ENCODE measurements at regions not wholly inside any gene's neighbourhood (a gene's known extent, or its start where the extent isn't known, plus 50 kb on each side); places are given as distances from the start of the nearest gene placed in this dataset.

DNA sequence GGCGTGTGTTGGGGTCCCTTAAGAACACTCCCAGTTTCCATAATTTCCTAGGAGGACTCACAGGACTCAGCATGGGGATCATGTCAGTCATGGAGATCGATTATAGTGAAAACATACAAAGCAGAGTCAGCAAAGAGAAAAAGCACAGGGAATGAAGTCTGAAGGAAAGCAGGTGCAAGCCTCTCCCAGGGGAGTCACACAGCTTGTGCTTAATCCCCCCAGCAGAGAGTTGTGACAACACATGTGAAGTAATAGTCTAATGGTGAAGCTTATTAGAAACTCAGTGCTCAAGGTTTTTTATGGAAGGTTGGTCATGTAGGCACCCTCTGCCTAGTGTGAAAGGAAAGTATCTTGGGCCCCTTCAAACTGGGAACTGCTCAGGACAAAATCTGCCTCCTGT, 149.0 kb upstream of the SEL1L start:
- Histone ChIP-seq H3K27ac (no peak overlapping the region), H3K9me3 (replicated peaks in 1 of 11) (peaks cover 0 to 14% (median 12%) of the 10 kb centered on the region in 11 experiments; a peak in 14 of 22 replicates), H3K9ac (no peak overlapping the region), H3K4me2 (no peak overlapping the region), H3K27me3 (no peaks in the 10 kb centered on the region), H3K4me3 (no peak overlapping the region), H4K20me1 (no peaks in the 10 kb centered on the region), H3K4me1 (peaks cover 0 to 17% (median 0%) of the 10 kb centered on the region in 10 experiments; a peak in 4 of 20 replicates), H3K36me3 (no peaks in the 10 kb centered on the region)
- no peak for TF ChIP-seq Cebpa-rat (IDR thresholded peaks at IDR 0.05)

GRCh38 chr14:81684696-81685095, 151.0 kb upstream of the SEL1L start:
- no peak overlapping the region for H3K27ac ChIP-seq
- no peak for TF ChIP-seq Cebpa-rat (IDR thresholded peaks at IDR 0.05)
- H3K36me3 ChIP-seq, result no peaks in the 10 kb centered on the region
- peaks cover 0 to 17% (median 0%) of the 10 kb centered on the region in 10 experiments; a peak in 4 of 20 replicates for H3K4me1 ChIP-seq
- H4K20me1 ChIP-seq, result no peaks in the 10 kb centered on the region
- no peak overlapping the region for H3K4me2 ChIP-seq
- no peak overlapping the region for H3K4me3 ChIP-seq
- H3K9me3 ChIP-seq (replicated peaks in 1 of 11), result peaks cover 0 to 2% (median 0%) of the 10 kb centered on the region in 11 experiments; a peak in 2 of 22 replicates
- H3K27me3 ChIP-seq, result no peaks in the 10 kb centered on the region
- no peak overlapping the region for H3K9ac ChIP-seq

- TF ChIP-seq Cebpa-rat (IDR thresholded peaks at IDR 0.05), result no peak
- Histone ChIP-seq H3K9ac (no peak overlapping the region), H3K4me2 (peak overlapping the region in 2 of 11 experiments; percentile 29 to 46; a peak in 3 of 22 replicates), H3K36me3 (no peaks in the 10 kb centered on the region), H3K27me3 (no peaks in the 10 kb centered on the region), H3K4me3 (no peak overlapping the region), H3K4me1 (peaks cover 0 to 17% (median 0%) of the 10 kb centered on the region in 10 experiments; a peak in 4 of 20 replicates), H3K9me3 (replicated peaks in 1 of 11) (no peaks in the 10 kb centered on the region), H3K27ac (no peak overlapping the region), H4K20me1 (no peaks in the 10 kb centered on the region)
Observed at GRCh38 chr14:81686512-81686911, 152.9 kb upstream of the SEL1L start.

DNA sequence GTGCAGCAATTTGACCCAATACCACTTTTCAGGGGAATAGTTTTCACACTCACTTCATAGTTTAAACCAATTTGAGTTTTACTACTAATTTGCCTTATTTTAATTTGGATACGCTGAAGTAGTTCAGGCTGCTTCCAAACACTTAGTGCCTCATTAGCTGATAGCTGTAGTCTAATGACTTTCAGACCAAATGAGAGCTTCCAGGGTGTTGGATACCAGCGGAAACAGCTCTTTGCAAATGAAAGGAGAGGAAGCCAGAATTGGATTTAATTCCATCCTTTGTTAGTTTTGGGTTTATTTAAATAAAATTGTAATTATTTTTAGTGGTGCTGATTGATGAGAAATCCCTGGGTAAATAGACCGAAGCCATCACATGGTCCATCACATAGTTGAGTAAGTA, 158.3 kb upstream of the SEL1L start:
- no peak for TF ChIP-seq Cebpa-rat (IDR thresholded peaks at IDR 0.05)
- Histone ChIP-seq H3K9me3 (replicated peaks in 1 of 11) (no peaks in the 10 kb centered on the region), H3K4me1 (peaks cover 0 to 7% (median 0%) of the 10 kb centered on the region in 10 experiments; a peak in 4 of 20 replicates), H3K4me2 (no peak overlapping the region), H3K36me3 (no peaks in the 10 kb centered on the region), H4K20me1 (no peaks in the 10 kb centered on the region), H3K27me3 (no peaks in the 10 kb centered on the region), H3K27ac (no peak overlapping the region), H3K9ac (no peak overlapping the region), H3K4me3 (no peak overlapping the region)

DNA sequence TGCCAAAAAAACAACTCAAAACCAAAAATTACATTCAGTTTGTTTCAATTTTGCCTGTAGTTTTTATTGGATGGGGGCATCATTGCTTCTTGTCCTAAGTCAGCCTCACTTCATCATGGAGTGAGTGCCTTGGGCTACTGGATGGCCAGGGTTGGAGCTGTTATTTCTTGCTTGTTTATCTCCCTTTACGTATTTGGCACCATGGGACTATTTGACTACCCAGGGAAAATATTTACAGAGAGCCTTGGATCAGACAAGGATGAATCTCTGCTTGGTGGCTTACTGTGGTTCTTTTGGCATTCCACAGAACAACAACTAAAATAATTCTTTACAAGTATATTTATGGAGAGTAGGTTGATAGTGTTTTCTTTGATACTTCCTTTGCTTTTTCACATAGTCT, 160.8 kb upstream of the SEL1L start:
- H3K4me3 ChIP-seq, result no peak overlapping the region
- H3K9ac ChIP-seq, result no peak overlapping the region
- H4K20me1 ChIP-seq, result no peaks in the 10 kb centered on the region
- no peak for TF ChIP-seq Cebpa-rat (IDR thresholded peaks at IDR 0.05)
- H3K36me3 ChIP-seq, result no peaks in the 10 kb centered on the region
- no peak overlapping the region for H3K4me2 ChIP-seq
- H3K9me3 ChIP-seq (replicated peaks in 1 of 11), result no peaks in the 10 kb centered on the region
- no peaks in the 10 kb centered on the region for H3K27me3 ChIP-seq
- H3K4me1 ChIP-seq, result no peaks in the 10 kb centered on the region
- H3K27ac ChIP-seq, result no peak overlapping the region

DNA sequence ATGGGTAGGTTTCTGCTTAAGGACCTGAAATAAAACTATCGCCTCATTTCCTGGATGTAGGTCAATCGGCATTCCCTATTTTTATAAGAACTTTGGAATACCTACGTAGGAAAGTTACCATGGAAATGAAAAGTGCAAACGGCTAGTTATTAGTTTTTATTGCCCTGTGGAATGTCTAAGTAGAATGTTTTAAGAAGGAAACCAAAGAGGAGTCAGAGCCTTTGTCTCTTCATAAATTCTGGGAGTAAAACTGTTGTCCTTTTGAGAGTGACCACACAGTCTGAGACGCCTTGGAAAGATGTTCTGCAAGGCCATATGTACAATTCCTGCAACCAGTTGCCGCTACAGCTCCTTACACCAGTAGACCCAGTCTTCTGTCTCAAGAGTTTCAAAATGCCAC, 176.0 kb upstream of the SEL1L start:
- H3K27ac ChIP-seq, result no peak overlapping the region
- no peak overlapping the region for H3K4me2 ChIP-seq
- H3K36me3 ChIP-seq, result no peaks in the 10 kb centered on the region
- no peaks in the 10 kb centered on the region for H3K27me3 ChIP-seq
- H3K4me1 ChIP-seq, result no peaks in the 10 kb centered on the region
- peaks cover 0 to 17% (median 8%) of the 10 kb centered on the region in 11 experiments; a peak in 11 of 22 replicates for H3K9me3 ChIP-seq (replicated peaks in 1 of 11)
- H3K9ac ChIP-seq, result no peak overlapping the region
- no peak for TF ChIP-seq Cebpa-rat (IDR thresholded peaks at IDR 0.05)
- no peaks in the 10 kb centered on the region for H4K20me1 ChIP-seq
- H3K4me3 ChIP-seq, result no peak overlapping the region

- Histone ChIP-seq H3K4me1 (no peaks in the 10 kb centered on the region), H3K4me2 (no peak overlapping the region), H3K27ac (no peak overlapping the region), H3K4me3 (no peak overlapping the region), H3K36me3 (no peaks in the 10 kb centered on the region), H4K20me1 (no peaks in the 10 kb centered on the region), H3K9me3 (replicated peaks in 1 of 11) (peaks cover 0 to 10% (median 3%) of the 10 kb centered on the region in 11 experiments; a peak in 8 of 22 replicates), H3K27me3 (no peaks in the 10 kb centered on the region), H3K9ac (no peak overlapping the region)
- no peak for TF ChIP-seq Cebpa-rat (IDR thresholded peaks at IDR 0.05)
Observed at GRCh38 chr14:81710232-81710845, 176.7 kb upstream of the SEL1L start.

DNA sequence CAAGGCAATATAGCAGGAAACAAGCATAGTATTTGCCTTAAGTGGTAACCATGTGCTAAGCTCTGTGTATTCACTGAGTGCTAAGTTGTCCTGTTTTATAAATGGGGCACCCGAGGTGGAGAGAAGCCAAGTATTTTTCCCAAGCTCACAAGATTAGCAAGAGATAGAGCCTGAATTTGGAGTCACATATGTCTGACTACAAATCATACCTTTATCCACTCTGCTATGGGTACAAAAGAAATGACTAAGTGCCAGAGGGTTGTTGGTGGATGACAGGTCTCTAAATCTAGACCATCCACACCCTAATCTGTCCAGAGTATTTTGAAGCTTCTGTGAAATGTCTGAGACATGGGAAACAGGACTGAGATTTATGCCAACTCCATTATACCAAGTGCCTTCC, 182.1 kb upstream of the SEL1L start:
- Histone ChIP-seq H3K4me1 (peaks cover 0 to 8% (median 5%) of the 10 kb centered on the region in 10 experiments; a peak in 6 of 20 replicates), H3K4me3 (no peak overlapping the region), H3K9me3 (replicated peaks in 1 of 11) (peaks cover 0 to 7% (median 0%) of the 10 kb centered on the region in 11 experiments; a peak in 2 of 22 replicates), H4K20me1 (no peaks in the 10 kb centered on the region), H3K36me3 (no peaks in the 10 kb centered on the region), H3K27me3 (no peaks in the 10 kb centered on the region), H3K9ac (no peak overlapping the region), H3K4me2 (no peak overlapping the region), H3K27ac (no peak overlapping the region)
- TF ChIP-seq Cebpa-rat (IDR thresholded peaks at IDR 0.05), result no peak

DNA sequence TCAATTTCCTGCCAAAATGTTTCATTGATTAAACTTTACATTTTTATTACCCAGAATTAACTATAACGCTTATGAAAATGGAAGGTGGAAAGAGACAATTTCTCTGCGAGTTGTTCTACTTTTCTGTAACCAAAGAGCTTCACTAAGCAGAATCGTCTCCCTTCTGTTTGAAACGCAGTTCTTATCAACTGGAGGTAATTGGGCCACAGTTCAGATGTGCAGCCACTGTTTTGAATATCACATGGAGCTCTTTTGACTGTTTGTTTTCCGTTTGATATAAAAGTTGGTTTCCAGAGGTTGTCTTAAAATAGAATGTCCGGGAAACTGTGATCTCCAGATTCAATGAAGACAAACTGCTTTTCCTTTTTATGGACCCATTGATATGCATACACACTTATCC, 183.3 kb upstream of the SEL1L start:
- no peak for TF ChIP-seq Cebpa-rat (IDR thresholded peaks at IDR 0.05)
- peaks cover 0 to 4% (median 0%) of the 10 kb centered on the region in 11 experiments; a peak in 2 of 22 replicates for H3K9me3 ChIP-seq (replicated peaks in 1 of 11)
- no peaks in the 10 kb centered on the region for H3K27me3 ChIP-seq
- no peak overlapping the region for H3K9ac ChIP-seq
- H3K4me1 ChIP-seq, result peaks cover 0 to 8% (median 5%) of the 10 kb centered on the region in 10 experiments; a peak in 6 of 20 replicates
- H4K20me1 ChIP-seq, result no peaks in the 10 kb centered on the region
- no peaks in the 10 kb centered on the region for H3K36me3 ChIP-seq
- H3K27ac ChIP-seq, result no peak overlapping the region
- no peak overlapping the region for H3K4me3 ChIP-seq
- H3K4me2 ChIP-seq, result no peak overlapping the region

DNA sequence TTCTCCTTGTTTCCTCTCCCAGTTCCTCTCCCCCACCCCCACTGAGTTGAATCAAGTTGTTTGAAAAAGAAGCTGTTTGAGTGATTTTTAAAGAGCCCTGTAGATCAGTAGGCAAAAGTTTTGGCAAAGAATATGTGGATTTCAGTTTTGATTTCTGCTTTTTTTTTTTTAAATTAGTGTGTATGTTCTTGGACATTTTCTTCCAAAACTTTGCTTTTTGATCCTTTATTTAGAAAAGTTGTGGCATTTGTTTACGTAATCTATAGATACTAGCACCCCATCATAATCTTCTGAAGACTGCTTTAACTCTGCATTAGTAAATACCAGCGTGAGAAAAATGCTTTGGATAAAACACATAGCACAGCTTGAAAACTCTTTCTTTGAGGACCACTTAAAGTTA, 190.3 kb upstream of the SEL1L start:
- Histone ChIP-seq H4K20me1 (no peaks in the 10 kb centered on the region), H3K9me3 (replicated peaks in 1 of 11) (no peaks in the 10 kb centered on the region), H3K4me1 (peaks cover 0 to 6% (median 4%) of the 10 kb centered on the region in 10 experiments; a peak in 7 of 20 replicates), H3K36me3 (no peaks in the 10 kb centered on the region), H3K27me3 (no peaks in the 10 kb centered on the region), H3K27ac (no peak overlapping the region), H3K4me3 (no peak overlapping the region), H3K9ac (no peak overlapping the region), H3K4me2 (no peak overlapping the region)
- TF ChIP-seq Cebpa-rat (IDR thresholded peaks at IDR 0.05), result no peak

Measured in BLaER1 treated with 17β-estradiol and CSF1 and Interleukin-3, amounts not matched to agents 10 nM and 100 nM (cell line).